ENCODE measurements at regions not wholly inside any gene's neighbourhood (a gene's known extent, or its start where the extent isn't known, plus 50 kb on each side); places are given as distances from the start of the nearest gene placed in this dataset.
A peak's percentile ranks its signal among the peaks of the same experiment; 100 is the strongest.

- H3K27me3 Mint-ChIP-seq, result no peaks in the 10 kb centered on the region
- Histone ChIP-seq H3K36me3 (ENCODE audit: control insufficient read depth, insufficient read depth, low read length) (no peaks in the 10 kb centered on the region), H3K27ac (ENCODE audit: insufficient read depth, low read length, poor library complexity, severe bottlenecking) (no peak overlapping the region), H3K27me3 (ENCODE audit: control insufficient read depth, insufficient read depth, low read length) (no peaks in the 10 kb centered on the region), H3K4me1 (ENCODE audit: control insufficient read depth, insufficient read depth, low read length, poor library complexity, severe bottlenecking) (peaks cover 39% of the 10 kb centered on the region), H3K4me3 (ENCODE audit: low read depth, low read length) (peak overlapping the region; percentile 38), H3K9me3 (ENCODE audit: control insufficient read depth in 2 of 2, low read length in 2 of 2) (no peaks in the 10 kb centered on the region)
- ATAC-seq (ENCODE audit: low read depth in 2 of 2) (no peak), DNase-seq (peak in 1 of 3 donors; percentile 71)
- peak overlapping the region in 2 of 3 donors; percentile 49 to 82 for H3K27ac Mint-ChIP-seq
- H3K4me3 Mint-ChIP-seq, result peak overlapping the region in 3 of 4 donors; percentile 29 to 73 (median 73)
- peaks cover 53 to 81% (median 67%) of the 10 kb centered on the region in 4 donors for H3K4me1 Mint-ChIP-seq
- H3K36me3 Mint-ChIP-seq, result no peaks in the 10 kb centered on the region
- H3K9me3 Mint-ChIP-seq, result peaks cover 0 to 10% (median 0%) of the 10 kb centered on the region in 7 donors
Observed at GRCh38 chr2:12513339-12513738, 203.4 kb upstream of the TRIB2 start.

- Histone ChIP-seq H3K27ac (ENCODE audit: insufficient read depth, low read length, poor library complexity, severe bottlenecking) (peak overlapping the region; percentile 26), H3K4me1 (ENCODE audit: control insufficient read depth, insufficient read depth, low read length, poor library complexity, severe bottlenecking) (peaks cover 39% of the 10 kb centered on the region), H3K36me3 (ENCODE audit: control insufficient read depth, insufficient read depth, low read length) (no peaks in the 10 kb centered on the region), H3K9me3 (ENCODE audit: control insufficient read depth in 2 of 2, low read length in 2 of 2) (no peaks in the 10 kb centered on the region), H3K4me3 (ENCODE audit: low read depth, low read length) (peak overlapping the region; percentile 63), H3K27me3 (ENCODE audit: control insufficient read depth, insufficient read depth, low read length) (no peaks in the 10 kb centered on the region)
- ATAC-seq (ENCODE audit: low read depth in 2 of 2) (no peak), DNase-seq (no peak)
- no peaks in the 10 kb centered on the region for H3K36me3 Mint-ChIP-seq
- peak overlapping the region in 2 of 3 donors; percentile 54 to 84 for H3K27ac Mint-ChIP-seq
- peaks cover 0 to 10% (median 0%) of the 10 kb centered on the region in 7 donors for H3K9me3 Mint-ChIP-seq
- no peaks in the 10 kb centered on the region for H3K27me3 Mint-ChIP-seq
- H3K4me3 Mint-ChIP-seq, result peak overlapping the region in 3 of 4 donors; percentile 2 to 72 (median 41)
- peaks cover 53 to 80% (median 69%) of the 10 kb centered on the region in 4 donors for H3K4me1 Mint-ChIP-seq
Observed at GRCh38 chr2:12514168-12514567, 202.6 kb upstream of the TRIB2 start.

GRCh38 chr2:12514631-12515437 lies 201.9 kb upstream of the TRIB2 start:
- H3K9me3 Mint-ChIP-seq, result peaks cover 0 to 5% (median 0%) of the 10 kb centered on the region in 7 donors
- Histone ChIP-seq H3K4me1 (ENCODE audit: control insufficient read depth, insufficient read depth, low read length, poor library complexity, severe bottlenecking) (peaks cover 39% of the 10 kb centered on the region), H3K36me3 (ENCODE audit: control insufficient read depth, insufficient read depth, low read length) (no peaks in the 10 kb centered on the region), H3K9me3 (ENCODE audit: control insufficient read depth in 2 of 2, low read length in 2 of 2) (no peaks in the 10 kb centered on the region), H3K4me3 (ENCODE audit: low read depth, low read length) (peak overlapping the region; percentile 63), H3K27ac (ENCODE audit: insufficient read depth, low read length, poor library complexity, severe bottlenecking) (peak overlapping the region; percentile 26), H3K27me3 (ENCODE audit: control insufficient read depth, insufficient read depth, low read length) (no peaks in the 10 kb centered on the region)
- peaks cover 48 to 80% (median 68%) of the 10 kb centered on the region in 4 donors for H3K4me1 Mint-ChIP-seq
- ATAC-seq (ENCODE audit: low read depth in 2 of 2) (peak; percentile 77 to 89), DNase-seq (peak in 2 of 3 donors; percentile 39 to 84)
- no peaks in the 10 kb centered on the region for H3K36me3 Mint-ChIP-seq
- H3K4me3 Mint-ChIP-seq, result peak overlapping the region; percentile 28 to 72 (median 49)
- peak overlapping the region; percentile 48 to 89 (median 84) for H3K27ac Mint-ChIP-seq
- H3K27me3 Mint-ChIP-seq, result no peaks in the 10 kb centered on the region

- peaks cover 39% of the 10 kb centered on the region for H3K4me1 ChIP-seq (ENCODE audit: control insufficient read depth, insufficient read depth, low read length, poor library complexity, severe bottlenecking)
- Mint-ChIP-seq H3K36me3 (no peaks in the 10 kb centered on the region), H3K9me3 (peaks cover 0 to 5% (median 0%) of the 10 kb centered on the region in 7 donors), H3K27ac (peak overlapping the region in 1 of 3 donors; percentile 63), H3K4me1 (peaks cover 40 to 75% (median 61%) of the 10 kb centered on the region in 4 donors), H3K27me3 (no peaks in the 10 kb centered on the region), H3K4me3 (peak overlapping the region in 1 of 4 donors; percentile 71)
- no peak overlapping the region for H3K4me3 ChIP-seq (ENCODE audit: low read depth, low read length)
- ATAC-seq (ENCODE audit: low read depth in 2 of 2) (no peak), DNase-seq (no peak)
- H3K36me3 ChIP-seq (ENCODE audit: control insufficient read depth, insufficient read depth, low read length), result no peaks in the 10 kb centered on the region
- H3K27me3 ChIP-seq (ENCODE audit: control insufficient read depth, insufficient read depth, low read length), result no peaks in the 10 kb centered on the region
- H3K27ac ChIP-seq (ENCODE audit: insufficient read depth, low read length, poor library complexity, severe bottlenecking), result no peak overlapping the region
- no peaks in the 10 kb centered on the region for H3K9me3 ChIP-seq (ENCODE audit: control insufficient read depth in 2 of 2, low read length in 2 of 2)
Observed at GRCh38 chr2:12515871-12516270, 200.9 kb upstream of the TRIB2 start.

- no peak for DNase-seq
- peaks cover 5% of the 10 kb centered on the region for H3K27me3 Mint-ChIP-seq
- peaks cover 0 to 1% (median 0%) of the 10 kb centered on the region in 7 donors for H3K9me3 Mint-ChIP-seq
- Histone ChIP-seq H3K4me3 (ENCODE audit: low read depth, low read length) (no peak overlapping the region), H3K27me3 (ENCODE audit: control insufficient read depth, insufficient read depth, low read length) (no peaks in the 10 kb centered on the region), H3K36me3 (ENCODE audit: control insufficient read depth, insufficient read depth, low read length) (no peaks in the 10 kb centered on the region), H3K4me1 (ENCODE audit: control insufficient read depth, insufficient read depth, low read length, poor library complexity, severe bottlenecking) (peaks cover 4% of the 10 kb centered on the region), H3K9me3 (ENCODE audit: control insufficient read depth in 2 of 2, low read length in 2 of 2) (no peaks in the 10 kb centered on the region), H3K27ac (ENCODE audit: insufficient read depth, low read length, poor library complexity, severe bottlenecking) (no peak overlapping the region)
- H3K4me3 Mint-ChIP-seq, result peak overlapping the region in 1 of 4 donors; percentile 12
- peak overlapping the region in 2 of 3 donors; percentile 17 to 39 for H3K27ac Mint-ChIP-seq
- H3K36me3 Mint-ChIP-seq, result no peaks in the 10 kb centered on the region
- H3K4me1 Mint-ChIP-seq, result peaks cover 21 to 32% (median 25%) of the 10 kb centered on the region in 4 donors
- ATAC-seq (ENCODE audit: low read depth in 2 of 2), result no peak
Observed at GRCh38 chr2:12533337-12534005, 183.3 kb upstream of the TRIB2 start.

GRCh38 chr2:12534646-12535263 lies 182.0 kb upstream of the TRIB2 start:
- Mint-ChIP-seq H3K27ac (peak overlapping the region in 1 of 3 donors; percentile 5), H3K27me3 (peaks cover 1% of the 10 kb centered on the region)

GRCh38 chr2:12536976-12537375 lies 179.8 kb upstream of the TRIB2 start:
- Histone ChIP-seq H3K27ac (ENCODE audit: insufficient read depth, low read length, poor library complexity, severe bottlenecking) (no peak overlapping the region), H3K36me3 (ENCODE audit: control insufficient read depth, insufficient read depth, low read length) (no peaks in the 10 kb centered on the region), H3K4me3 (ENCODE audit: low read depth, low read length) (no peak overlapping the region), H3K4me1 (ENCODE audit: control insufficient read depth, insufficient read depth, low read length, poor library complexity, severe bottlenecking) (peaks cover 4% of the 10 kb centered on the region), H3K27me3 (ENCODE audit: control insufficient read depth, insufficient read depth, low read length) (no peaks in the 10 kb centered on the region), H3K9me3 (ENCODE audit: control insufficient read depth in 2 of 2, low read length in 2 of 2) (no peaks in the 10 kb centered on the region)
- DNase-seq (no peak), ATAC-seq (ENCODE audit: low read depth in 2 of 2) (no peak)
- Mint-ChIP-seq H3K27me3 (no peaks in the 10 kb centered on the region), H3K36me3 (no peaks in the 10 kb centered on the region), H3K4me1 (peaks cover 21 to 32% (median 25%) of the 10 kb centered on the region in 4 donors), H3K4me3 (peak overlapping the region in 1 of 4 donors; percentile 39), H3K9me3 (peaks cover 0 to 1% (median 0%) of the 10 kb centered on the region in 7 donors), H3K27ac (peak overlapping the region in 1 of 3 donors; percentile 58)

More at GRCh38 chr2:12534646-12535263, 182.0 kb upstream of the TRIB2 start:
- Mint-ChIP-seq H3K9me3 (peaks cover 0 to 1% (median 0%) of the 10 kb centered on the region in 7 donors), H3K4me3 (peak overlapping the region in 1 of 4 donors; percentile 34), H3K36me3 (no peaks in the 10 kb centered on the region), H3K4me1 (peaks cover 21 to 32% (median 25%) of the 10 kb centered on the region in 4 donors)
- no peak overlapping the region for H3K27ac ChIP-seq (ENCODE audit: insufficient read depth, low read length, poor library complexity, severe bottlenecking)
- ATAC-seq (ENCODE audit: low read depth in 2 of 2), result no peak
- no peak for DNase-seq
- H3K9me3 ChIP-seq (ENCODE audit: control insufficient read depth in 2 of 2, low read length in 2 of 2), result no peaks in the 10 kb centered on the region
- peaks cover 4% of the 10 kb centered on the region for H3K4me1 ChIP-seq (ENCODE audit: control insufficient read depth, insufficient read depth, low read length, poor library complexity, severe bottlenecking)
- H3K27me3 ChIP-seq (ENCODE audit: control insufficient read depth, insufficient read depth, low read length), result no peaks in the 10 kb centered on the region
- H3K4me3 ChIP-seq (ENCODE audit: low read depth, low read length), result no peak overlapping the region
- H3K36me3 ChIP-seq (ENCODE audit: control insufficient read depth, insufficient read depth, low read length), result no peaks in the 10 kb centered on the region

All from CD4-positive, CD25-positive, alpha-beta regulatory T cell (primary cell).